SJSA1 (cell line): ENCODE measurements at regions not wholly inside any gene's neighbourhood (a gene's known extent, or its start where the extent isn't known, plus 50 kb on each side); places are given as distances from the start of the nearest gene placed in this dataset.
A peak's percentile ranks its signal among the peaks of the same experiment; 100 is the strongest.
"Not testable (repeated sequence)": the region's sequence is repeated elsewhere in the genome, so short reads cannot be mapped to it uniquely, and the experiment has no call there.

ENCODE experiments used
- DNase-seq, 2 experiments: peaks; one replicate each; pipeline ENCODE4 v3.0.0-alpha.2; 2015 to 2020; ENCODE audit warnings: low spot score in 2 of 2, low read depth in 1 of 2
- H3K27ac ChIP-seq: fragments of 250-450 bp; sonication (Bioruptor Pico); 2 replicates; pipeline ENCODE4 v1.5.1; 2020; ENCODE audit warnings: mild to moderate bottlenecking, moderate library complexity
- H3K27me3 ChIP-seq: fragments of 250-450 bp; sonication (Bioruptor Pico); replicated peaks from 2 replicates; pipeline ENCODE4 v1.5.1; 2020; ENCODE audit warnings: mild to moderate bottlenecking, moderate library complexity
- H3K36me3 ChIP-seq: fragments of 250-450 bp; sonication (Bioruptor Pico); 2 replicates; pipeline ENCODE4 v1.5.1; 2020; ENCODE audit warnings: mild to moderate bottlenecking
- H3K4me1 ChIP-seq: fragments of 250-450 bp; sonication (Bioruptor Pico); replicated peaks from 2 replicates; pipeline ENCODE4 v1.6.1; 2021; ENCODE audit warnings: mild to moderate bottlenecking
- H3K4me3 ChIP-seq: fragments of 250-450 bp; sonication (Bioruptor Pico); 2 replicates; pipeline ENCODE4 v1.5.1; 2020; ENCODE audit warnings: mild to moderate bottlenecking
- H3K9me3 ChIP-seq: fragments of 250-450 bp; sonication (Bioruptor Pico); replicated peaks from 2 replicates; pipeline ENCODE4 v1.5.1; 2020; ENCODE audit warnings: mild to moderate bottlenecking

GRCh38 chr3:64445944-64446300, 220.7 kb upstream of the PRICKLE2 start:
- Histone ChIP-seq H3K36me3 (no peaks in the 10 kb centered on the region), H3K27me3 (no peaks in the 10 kb centered on the region), H3K9me3 (no peaks in the 10 kb centered on the region), H3K27ac (no peak overlapping the region), H3K4me1 (peaks cover 37% of the 10 kb centered on the region), H3K4me3 (no peak overlapping the region)
- DNase-seq, result no peak

- H3K27me3 ChIP-seq, result no peaks in the 10 kb centered on the region
- no peaks in the 10 kb centered on the region for H3K9me3 ChIP-seq
- no peak overlapping the region for H3K27ac ChIP-seq
- DNase-seq, result peak in 1 of 2 experiments; percentile 60
- H3K4me1 ChIP-seq, result peaks cover 33% of the 10 kb centered on the region
- H3K4me3 ChIP-seq, result peak overlapping the region; percentile 58
- no peaks in the 10 kb centered on the region for H3K36me3 ChIP-seq
These were observed 220.1 kb upstream of the PRICKLE2 start for GRCh38 chr3:64445109-64445943.

GRCh38 chr3:64444490-64445108, 219.3 kb upstream of the PRICKLE2 start:
- no peaks in the 10 kb centered on the region for H3K27me3 ChIP-seq
- no peaks in the 10 kb centered on the region for H3K9me3 ChIP-seq
- H3K4me1 ChIP-seq, result peaks cover 33% of the 10 kb centered on the region
- no peak overlapping the region for H3K27ac ChIP-seq
- no peak for DNase-seq
- peak overlapping the region; percentile 58 for H3K4me3 ChIP-seq
- H3K36me3 ChIP-seq, result no peaks in the 10 kb centered on the region

- Histone ChIP-seq H3K4me1 (peaks cover 33% of the 10 kb centered on the region), H3K27me3 (no peaks in the 10 kb centered on the region), H3K27ac (no peak overlapping the region), H3K4me3 (peak overlapping the region; percentile 58), H3K9me3 (no peaks in the 10 kb centered on the region), H3K36me3 (no peaks in the 10 kb centered on the region)
- DNase-seq, result peak; percentile 71 to 78
These were observed 218.5 kb upstream of the PRICKLE2 start for GRCh38 chr3:64443546-64444381.

- Histone ChIP-seq H3K27ac (no peak overlapping the region), H3K4me1 (peaks cover 33% of the 10 kb centered on the region), H3K9me3 (no peaks in the 10 kb centered on the region), H3K27me3 (no peaks in the 10 kb centered on the region), H3K4me3 (no peak overlapping the region), H3K36me3 (no peaks in the 10 kb centered on the region)
- no peak for DNase-seq
These were observed 216.6 kb upstream of the PRICKLE2 start for GRCh38 chr3:64441861-64442260.

- peaks cover 28% of the 10 kb centered on the region for H3K4me1 ChIP-seq
- DNase-seq, result no peak
- H3K36me3 ChIP-seq, result no peaks in the 10 kb centered on the region
- H3K4me3 ChIP-seq, result no peak overlapping the region
- H3K27me3 ChIP-seq, result no peaks in the 10 kb centered on the region
- H3K27ac ChIP-seq, result no peak overlapping the region
- H3K9me3 ChIP-seq, result no peaks in the 10 kb centered on the region
These were observed 215.2 kb upstream of the PRICKLE2 start for GRCh38 chr3:64440498-64440897.

GRCh38 chr3:64438812-64439211, 213.5 kb upstream of the PRICKLE2 start:
- DNase-seq, result no peak
- Histone ChIP-seq H3K9me3 (no peaks in the 10 kb centered on the region), H3K4me1 (peaks cover 13% of the 10 kb centered on the region), H3K27ac (no peak overlapping the region), H3K27me3 (no peaks in the 10 kb centered on the region), H3K4me3 (no peak overlapping the region), H3K36me3 (no peaks in the 10 kb centered on the region)

GRCh38 chr3:64438066-64438465, 212.8 kb upstream of the PRICKLE2 start:
- no peak overlapping the region for H3K4me3 ChIP-seq
- peaks cover 10% of the 10 kb centered on the region for H3K4me1 ChIP-seq
- H3K9me3 ChIP-seq, result no peaks in the 10 kb centered on the region
- H3K27me3 ChIP-seq, result no peaks in the 10 kb centered on the region
- no peak for DNase-seq
- H3K36me3 ChIP-seq, result no peaks in the 10 kb centered on the region
- H3K27ac ChIP-seq, result no peak overlapping the region

- no peak for DNase-seq
- Histone ChIP-seq H3K4me1 (peaks cover 10% of the 10 kb centered on the region), H3K36me3 (no peaks in the 10 kb centered on the region), H3K4me3 (no peak overlapping the region), H3K27me3 (no peaks in the 10 kb centered on the region), H3K9me3 (no peaks in the 10 kb centered on the region), H3K27ac (no peak overlapping the region)
These were observed 211.9 kb upstream of the PRICKLE2 start for GRCh38 chr3:64437131-64437530.

- H3K27ac ChIP-seq, H3K9me3 ChIP-seq, H3K4me3 ChIP-seq, H3K27me3 ChIP-seq, DNase-seq, H3K36me3 ChIP-seq, H3K4me1 ChIP-seq: not testable (repeated sequence)
These were observed 209.8 kb upstream of the PRICKLE2 start for GRCh38 chr3:64435023-64435422.

- no peaks in the 10 kb centered on the region for H3K9me3 ChIP-seq
- H3K27me3 ChIP-seq, result no peaks in the 10 kb centered on the region
- no peak for DNase-seq
- H3K4me3 ChIP-seq, result no peak overlapping the region
- no peaks in the 10 kb centered on the region for H3K4me1 ChIP-seq
- H3K27ac ChIP-seq, result no peak overlapping the region
- no peaks in the 10 kb centered on the region for H3K36me3 ChIP-seq
These were observed 207.6 kb upstream of the PRICKLE2 start for GRCh38 chr3:64432870-64433269.

GRCh38 chr3:64431526-64432091, 206.3 kb upstream of the PRICKLE2 start:
- Histone ChIP-seq H3K27me3 (no peaks in the 10 kb centered on the region), H3K4me3 (no peak overlapping the region), H3K9me3 (no peaks in the 10 kb centered on the region), H3K4me1 (no peaks in the 10 kb centered on the region), H3K36me3 (no peaks in the 10 kb centered on the region), H3K27ac (no peak overlapping the region)
- DNase-seq, result no peak

- Histone ChIP-seq H3K9me3 (no peaks in the 10 kb centered on the region), H3K4me3 (no peak overlapping the region), H3K27ac (no peak overlapping the region), H3K4me1 (no peaks in the 10 kb centered on the region), H3K36me3 (no peaks in the 10 kb centered on the region), H3K27me3 (no peaks in the 10 kb centered on the region)
- no peak for DNase-seq
These were observed 202.4 kb upstream of the PRICKLE2 start for GRCh38 chr3:64427671-64428070.

- Histone ChIP-seq H3K4me3 (no peak overlapping the region), H3K4me1 (no peaks in the 10 kb centered on the region), H3K36me3 (no peaks in the 10 kb centered on the region), H3K27ac (no peak overlapping the region), H3K27me3 (no peaks in the 10 kb centered on the region), H3K9me3 (no peaks in the 10 kb centered on the region)
- DNase-seq, result no peak
These were observed 201.3 kb upstream of the PRICKLE2 start for GRCh38 chr3:64426551-64426950.
